ENCODE measurements at regions not wholly inside any gene's neighbourhood (a gene's known extent, or its start where the extent isn't known, plus 50 kb on each side); places are given as distances from the start of the nearest gene placed in this dataset.
"Not testable (repeated sequence)": the region's sequence is repeated elsewhere in the genome, so short reads cannot be mapped to it uniquely, and the experiment has no call there.

DNA sequence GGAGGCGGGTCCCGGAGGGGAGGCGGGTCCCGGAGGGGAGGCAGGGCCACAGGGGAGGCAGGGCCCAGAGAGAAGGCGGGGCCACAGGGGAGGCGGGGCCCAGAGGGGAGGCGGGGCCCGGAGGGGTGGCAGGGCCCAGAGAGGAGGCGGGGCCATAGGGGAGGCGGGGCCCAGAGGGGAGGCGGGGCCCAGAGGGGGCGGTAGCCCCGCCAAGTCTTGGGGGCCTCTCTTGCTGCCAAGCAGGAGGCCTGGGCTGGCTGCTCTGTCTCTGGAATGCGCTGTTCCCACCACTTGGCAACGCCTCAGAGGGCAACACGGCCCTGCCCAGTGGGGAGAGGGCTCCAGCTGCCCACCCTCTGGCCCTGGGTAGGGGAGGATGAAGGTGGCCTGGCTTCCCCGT, 80.5 kb downstream of the YTHDF1 start:
- POLR2A ChIA-PET: no interaction called here
- H3K9ac ChIP-seq (ENCODE audit: insufficient read depth, low read depth, low read length): no peak overlapping the region

DNA sequence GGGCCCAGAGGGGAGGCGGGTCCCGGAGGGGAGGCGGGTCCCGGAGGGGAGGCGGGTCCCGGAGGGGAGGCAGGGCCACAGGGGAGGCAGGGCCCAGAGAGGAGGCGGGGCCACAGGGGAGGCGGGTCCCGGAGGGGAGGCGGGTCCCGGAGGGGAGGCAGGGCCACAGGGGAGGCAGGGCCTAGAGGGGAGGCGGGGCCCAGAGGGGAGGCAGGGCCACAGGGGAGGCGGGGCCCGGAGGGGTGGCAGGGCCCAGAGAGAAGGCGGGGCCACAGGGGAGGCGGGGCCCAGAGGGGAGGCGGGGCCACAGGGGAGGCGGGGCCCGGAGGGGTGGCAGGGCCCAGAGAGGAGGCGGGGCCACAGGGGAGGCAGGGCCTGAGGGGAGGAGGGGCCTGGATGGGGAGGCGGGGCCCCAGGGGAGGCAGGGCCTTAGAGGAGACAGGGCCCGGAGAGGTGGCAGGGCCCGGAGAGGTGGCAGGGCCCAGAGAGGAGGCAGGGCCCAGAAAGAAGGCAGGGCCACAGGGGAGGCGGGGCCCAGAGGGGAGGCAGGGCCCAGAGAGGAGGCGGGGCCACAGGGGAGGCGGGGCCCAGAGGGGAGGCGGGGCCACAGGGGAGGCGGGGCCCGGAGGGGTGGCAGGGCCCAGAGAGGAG, 81.1 kb downstream of the YTHDF1 start:
- BruUV-seq (replicated peaks); in situ Hi-C loops (cut with HindIII; ENCODE audit: extremely low pct_ligation_motif_present, low pct_unique_long_range_greater_than_20kb); H3K4me2 ChIP-seq (ENCODE audit: low read depth, low read length); DNase-seq (ENCODE audit: low spot score); intact Hi-C loops (cut with micrococcal nuclease; ENCODE audit: unreplicated experiment); FAIRE-seq; POLR2A ChIA-PET; H4K20me1 ChIP-seq (ENCODE audit: insufficient read depth, low read length); H3K4me3 ChIP-seq (replicated peaks in 1 of 3; ENCODE audit: insufficient read depth in 1 of 3, low read depth in 2 of 3, low read length in 3 of 3); H3K79me2 ChIP-seq (ENCODE audit: insufficient read depth, low read length); H3K9ac ChIP-seq (ENCODE audit: insufficient read depth, low read depth, low read length); ATAC-seq; H3K36me3 ChIP-seq (replicated peaks in 1 of 2; ENCODE audit: control insufficient read depth in 1 of 2, insufficient read depth in 2 of 2, low read length in 2 of 2); CTCF ChIA-PET (ENCODE audit: low intra/inter-chr PET ratio, low total read pairs); H2AFZ ChIP-seq (ENCODE audit: low read length); H3K9me3 ChIP-seq (ENCODE audit: low read length); H3K27ac ChIP-seq (ENCODE audit: extremely low read length, insufficient read depth, low read length); H3K4me1 ChIP-seq (ENCODE audit: insufficient read depth, low read length): not testable (repeated sequence)
- peaks cover 38 to 77% of the 10 kb centered on the region in 2 experiments for H3K27me3 ChIP-seq (ENCODE audit: control insufficient read depth in 1 of 2, insufficient read depth in 2 of 2, low read length in 2 of 2)
- 59% methylated on average over 28 of the region's 29 CpGs for WGBS (ENCODE audit: low lambda C conversion rate)

More for the DNA sequence above, 80.5 kb downstream of the YTHDF1 start:
- H3K27ac ChIP-seq (ENCODE audit: extremely low read length, insufficient read depth, low read length): no peak overlapping the region
- H3K4me3 ChIP-seq (replicated peaks in 1 of 3; ENCODE audit: insufficient read depth in 1 of 3, low read depth in 2 of 3, low read length in 3 of 3): no peak overlapping the region
- in situ Hi-C loops (cut with HindIII; ENCODE audit: extremely low pct_ligation_motif_present, low pct_unique_long_range_greater_than_20kb): no loop called here
- no peaks in the 10 kb centered on the region for H3K9me3 ChIP-seq (ENCODE audit: low read length)
- FAIRE-seq: no peak
- peaks cover 39 to 75% of the 10 kb centered on the region in 2 experiments for H3K27me3 ChIP-seq (ENCODE audit: control insufficient read depth in 1 of 2, insufficient read depth in 2 of 2, low read length in 2 of 2)
- no peak for ATAC-seq
- H3K4me1 ChIP-seq (ENCODE audit: insufficient read depth, low read length): no peaks in the 10 kb centered on the region
- no TSS peak for BruUV-seq (replicated peaks)
- WGBS (ENCODE audit: low lambda C conversion rate): 49% methylated on average over 13 of the region's 17 CpGs
- CTCF ChIA-PET (ENCODE audit: low intra/inter-chr PET ratio, low total read pairs): no interaction called here
- H3K36me3 ChIP-seq (replicated peaks in 1 of 2; ENCODE audit: control insufficient read depth in 1 of 2, insufficient read depth in 2 of 2, low read length in 2 of 2): no peaks in the 10 kb centered on the region
- no peak overlapping the region for H3K4me2 ChIP-seq (ENCODE audit: low read depth, low read length)
- no peak overlapping the region for H2AFZ ChIP-seq (ENCODE audit: low read length)
- intact Hi-C loops (cut with micrococcal nuclease; ENCODE audit: unreplicated experiment): no loop called here
- no peaks in the 10 kb centered on the region for H3K79me2 ChIP-seq (ENCODE audit: insufficient read depth, low read length)
- no peak for TF ChIP-seq GATA4 (IDR thresholded peaks at IDR 0.05; ENCODE audit: borderline replicate concordance, low read depth)
- TF ChIP-seq ZNF768 (CRISPR knock-in tag; IDR thresholded peaks at IDR 0.05): peak; percentile 12; the same call in 1 of the 2 replicates
- H4K20me1 ChIP-seq (ENCODE audit: insufficient read depth, low read length): peaks cover 6% of the 10 kb centered on the region; the same call in 1 of the 2 replicates
- no peak for DNase-seq (ENCODE audit: low spot score)

Data from HepG2 (cell line).